ENCODE measurements at regions not wholly inside any gene's neighbourhood (a gene's known extent, or its start where the extent isn't known, plus 50 kb on each side); places are given as distances from the start of the nearest gene placed in this dataset.

GRCh38 chr5:32508806-32509805 lies 64.6 kb upstream of the ZFR start:
- H3K4me3 ChIP-seq (ENCODE audit: low read length) = no peak overlapping the region
- DNase-seq (ENCODE audit: low read depth) = peak; percentile 38
- TF ChIP-seq CTCF (conservative IDR thresholded peaks at IDR 0.05; ENCODE audit: low read length) = no peak

GRCh38 chr5:32507738-32508434 lies 63.3 kb upstream of the ZFR start:
- DNase-seq (ENCODE audit: low read depth) = peak; percentile 97
- H3K4me3 ChIP-seq (ENCODE audit: low read length) = no peak overlapping the region
- TF ChIP-seq CTCF (conservative IDR thresholded peaks at IDR 0.05; ENCODE audit: low read length) = no peak

GRCh38 chr5:32506799-32507198 lies 62.3 kb upstream of the ZFR start:
- TF ChIP-seq CTCF (conservative IDR thresholded peaks at IDR 0.05; ENCODE audit: low read length) = no peak

GRCh38 chr5:32506201-32506661 lies 61.7 kb upstream of the ZFR start:
- no peak for TF ChIP-seq CTCF (conservative IDR thresholded peaks at IDR 0.05; ENCODE audit: low read length)
- DNase-seq (ENCODE audit: low read depth) = peak; percentile 24
- no peak overlapping the region for H3K4me3 ChIP-seq (ENCODE audit: low read length)

More at GRCh38 chr5:32506799-32507198, 62.3 kb upstream of the ZFR start:
- DNase-seq (ENCODE audit: low read depth) = peak; percentile 96
- no peak overlapping the region for H3K4me3 ChIP-seq (ENCODE audit: low read length)

GRCh38 chr5:32505756-32506155 lies 61.2 kb upstream of the ZFR start:
- peak; percentile 96 for DNase-seq (ENCODE audit: low read depth)
- TF ChIP-seq CTCF (conservative IDR thresholded peaks at IDR 0.05; ENCODE audit: low read length) = no peak
- H3K4me3 ChIP-seq (ENCODE audit: low read length) = peak overlapping the region; percentile 7

- DNase-seq (ENCODE audit: low read depth) = peak; percentile 98
- H3K4me3 ChIP-seq (ENCODE audit: low read length) = peak overlapping the region; percentile 7
- no peak for TF ChIP-seq CTCF (conservative IDR thresholded peaks at IDR 0.05; ENCODE audit: low read length)
Measured at GRCh38 chr5:32504989-32505596, 60.6 kb upstream of the ZFR start.

Measured in AG10803 (cell line).